ENCODE measurements at regions not wholly inside any gene's neighbourhood (a gene's known extent, or its start where the extent isn't known, plus 50 kb on each side); places are given as distances from the start of the nearest gene placed in this dataset.

GRCh38 chr9:80410106-80410505 is 838.3 kb downstream of the TLE4 start:
- no peak for TF ChIP-seq EZH2 (IDR thresholded peaks at IDR 0.05; ENCODE audit: low read length)
- TF ChIP-seq CTCF (optimal IDR thresholded peaks at IDR 0.05 in 1 of 3, IDR thresholded peaks at IDR 0.05 in 1 of 3, conservative IDR thresholded peaks at IDR 0.05 in 1 of 3; ENCODE audit: extremely low read depth in 1 of 3, insufficient read depth in 2 of 3, low read length in 3 of 3), result no peak
